ENCODE measurements at regions not wholly inside any gene's neighbourhood (a gene's known extent, or its start where the extent isn't known, plus 50 kb on each side); places are given as distances from the start of the nearest gene placed in this dataset.

- Histone ChIP-seq H3K4me3 (no peak overlapping the region), H3K27ac (no peak overlapping the region), H3K4me1 (no peaks in the 10 kb centered on the region), H3K4me2 (no peak overlapping the region), H3K9me3 (no peaks in the 10 kb centered on the region)
- DNase-seq (ENCODE audit: low read depth in 1 of 2, low spot score in 1 of 2) (no peak), ATAC-seq (no peak), FAIRE-seq (no peak)
- ChIA-PET POLR2A (no interaction called here), CTCF (no interaction called here)
- WGBS (ENCODE audit: missing lambda C conversion rate), result 71% methylated on average over 2 of the region's 2 CpGs
- TF ChIP-seq PBX3 (IDR thresholded peaks at IDR 0.05) (no peak), MAX (IDR thresholded peaks at IDR 0.05) (no peak), POLR2A (IDR thresholded peaks at IDR 0.05; ENCODE audit: low read length) (no peak), MAZ (IDR thresholded peaks at IDR 0.05; ENCODE audit: borderline replicate concordance, low read depth, low read length) (no peak), ZC3H11A (IDR thresholded peaks at IDR 0.05) (no peak), CHD4 (IDR thresholded peaks at IDR 0.05; ENCODE audit: borderline replicate concordance) (no peak), NR3C1 (IDR thresholded peaks at IDR 0.05) (no peak), FOXS1 (CRISPR knock-in tag; IDR thresholded peaks at IDR 0.05) (no peak), RAD21 (conservative IDR thresholded peaks at IDR 0.05 in 1 of 2, IDR thresholded peaks at IDR 0.05 in 1 of 2) (no peak), MAFK (IDR thresholded peaks at IDR 0.05; ENCODE audit: partially characterized antibody) (no peak), RCOR1 (IDR thresholded peaks at IDR 0.05; ENCODE audit: low read depth, low read length) (no peak), JUN (IDR thresholded peaks at IDR 0.05) (no peak), CBX8 (IDR thresholded peaks at IDR 0.05) (no peak), EHMT2 (IDR thresholded peaks at IDR 0.05; ENCODE audit: low read depth) (no peak), KDM5A (IDR thresholded peaks at IDR 0.05) (no peak), RNF2 (IDR thresholded peaks at IDR 0.05; ENCODE audit: borderline replicate concordance, low read depth) (no peak), PHF8 (IDR thresholded peaks at IDR 0.05; ENCODE audit: borderline replicate concordance, low read depth) (no peak)
Measured at GRCh38 chr6:154885214-154885613, 109.9 kb upstream of the TIAM2 start.

GRCh38 chr6:154886016-154886415 lies 109.1 kb upstream of the TIAM2 start:
- ChIA-PET CTCF (no interaction called here), POLR2A (no interaction called here)
- FAIRE-seq (no peak), ATAC-seq (no peak), DNase-seq (ENCODE audit: low read depth in 1 of 2, low spot score in 1 of 2) (no peak)
- Histone ChIP-seq H3K27ac (no peak overlapping the region), H3K4me1 (no peaks in the 10 kb centered on the region), H3K4me2 (no peak overlapping the region), H3K4me3 (no peak overlapping the region), H3K9me3 (no peaks in the 10 kb centered on the region)
- WGBS (ENCODE audit: missing lambda C conversion rate), result 95% methylated on average over 4 of the region's 4 CpGs
- TF ChIP-seq CHD2 (IDR thresholded peaks at IDR 0.05; ENCODE audit: low read length, partially characterized antibody) (no peak), KDM5A (IDR thresholded peaks at IDR 0.05) (no peak), HES2 (IDR thresholded peaks at IDR 0.05) (no peak), REST (IDR thresholded peaks at IDR 0.05) (no peak), BCL3 (IDR thresholded peaks at IDR 0.05) (no peak), ZC3H11A (IDR thresholded peaks at IDR 0.05) (no peak), HEYL (CRISPR knock-in tag; IDR thresholded peaks at IDR 0.05) (no peak), ZSCAN20 (CRISPR knock-in tag; IDR thresholded peaks at IDR 0.05) (no peak), RARB (CRISPR knock-in tag; IDR thresholded peaks at IDR 0.05) (no peak), POLR2AphosphoS2 (conservative IDR thresholded peaks at IDR 0.05; ENCODE audit: low read length) (no peak), MAZ (IDR thresholded peaks at IDR 0.05; ENCODE audit: borderline replicate concordance, low read depth, low read length) (no peak), SMC3 (IDR thresholded peaks at IDR 0.05) (no peak)
